ENCODE measurements at regions not wholly inside any gene's neighbourhood (a gene's known extent, or its start where the extent isn't known, plus 50 kb on each side); places are given as distances from the start of the nearest gene placed in this dataset.

- TF ChIP-seq CTCF (IDR thresholded peaks at IDR 0.05; ENCODE audit: control extremely low read depth, extremely low read depth, low read depth, missing control alignments), result no peak
- ChIA-PET POLR2A (no interaction called here), CTCF (no interaction called here)
- no peak for DNase-seq (ENCODE audit: extremely low spot score)
Observed at GRCh38 chr5:93257616-93258015, 323.4 kb downstream of the NR2F1-AS1 start.

GRCh38 chr5:93255796-93256195 is 325.2 kb downstream of the NR2F1-AS1 start:
- no peak for TF ChIP-seq CTCF (IDR thresholded peaks at IDR 0.05; ENCODE audit: control extremely low read depth, extremely low read depth, low read depth, missing control alignments)
- POLR2A ChIA-PET, result no interaction called here
- CTCF ChIA-PET, result no interaction called here
- no peak for DNase-seq (ENCODE audit: extremely low spot score)

- DNase-seq (ENCODE audit: extremely low spot score), result no peak
- ChIA-PET CTCF (no interaction called here), POLR2A (no interaction called here)
- TF ChIP-seq CTCF (IDR thresholded peaks at IDR 0.05; ENCODE audit: control extremely low read depth, extremely low read depth, low read depth, missing control alignments), result no peak
Observed at GRCh38 chr5:93252165-93252564, 328.9 kb downstream of the NR2F1-AS1 start.

- CTCF ChIA-PET, result no interaction called here
- no peak for DNase-seq (ENCODE audit: extremely low spot score)
- TF ChIP-seq CTCF (IDR thresholded peaks at IDR 0.05; ENCODE audit: control extremely low read depth, extremely low read depth, low read depth, missing control alignments), result no peak
- POLR2A ChIA-PET, result no interaction called here
Observed at GRCh38 chr5:93251347-93251746, 329.7 kb downstream of the NR2F1-AS1 start.

GRCh38 chr5:93250424-93250823 is 330.6 kb downstream of the NR2F1-AS1 start:
- POLR2A ChIA-PET, result no interaction called here
- no peak for DNase-seq (ENCODE audit: extremely low spot score)
- CTCF ChIA-PET, result no interaction called here
- no peak for TF ChIP-seq CTCF (IDR thresholded peaks at IDR 0.05; ENCODE audit: control extremely low read depth, extremely low read depth, low read depth, missing control alignments)

- DNase-seq (ENCODE audit: extremely low spot score), result no peak
- CTCF ChIA-PET, result no interaction called here
- TF ChIP-seq CTCF (IDR thresholded peaks at IDR 0.05; ENCODE audit: control extremely low read depth, extremely low read depth, low read depth, missing control alignments), result no peak
- POLR2A ChIA-PET, result no interaction called here
Observed at GRCh38 chr5:93249651-93250289, 331.2 kb downstream of the NR2F1-AS1 start.

- ChIA-PET POLR2A (no interaction called here), CTCF (no interaction called here)
- no peak for DNase-seq (ENCODE audit: extremely low spot score)
- no peak for TF ChIP-seq CTCF (IDR thresholded peaks at IDR 0.05; ENCODE audit: control extremely low read depth, extremely low read depth, low read depth, missing control alignments)
Observed at GRCh38 chr5:93247105-93247504, 333.9 kb downstream of the NR2F1-AS1 start.

Measured in GM10248 (cell line).